ELR (cell line): ENCODE measurements at regions not wholly inside any gene's neighbourhood (a gene's known extent, or its start where the extent isn't known, plus 50 kb on each side); places are given as distances from the start of the nearest gene placed in this dataset.
"Not testable (repeated sequence)": the region's sequence is repeated elsewhere in the genome, so short reads cannot be mapped to it uniquely, and the experiment has no call there.

Experiments used
- DNase-seq: peaks from one replicate; pipeline ENCODE4 v3.0.0-alpha.2; 2015; ENCODE audit warnings: low read depth

DNA sequence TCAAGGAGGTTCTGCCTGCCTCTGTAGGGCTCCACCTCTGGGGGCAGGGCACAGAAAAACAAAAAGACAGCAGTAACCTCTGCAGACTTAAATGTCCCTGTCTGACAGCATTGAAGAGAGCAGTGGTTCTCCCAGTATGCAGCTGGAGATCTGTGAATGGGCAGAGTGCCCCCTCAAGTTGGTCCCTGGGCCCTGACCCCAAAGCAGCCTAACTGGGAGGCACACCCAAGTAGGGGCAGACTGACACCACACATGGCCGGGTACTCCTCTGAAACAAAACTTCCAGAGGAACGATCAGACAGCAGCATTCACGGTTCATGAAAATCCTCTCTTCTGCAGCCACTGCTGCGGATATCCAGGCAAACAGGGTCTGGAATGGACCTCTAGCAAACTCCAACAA lies 409.2 kb downstream of the ALG10 start:
- DNase-seq = not testable (repeated sequence)
